Activated B cell treated with CpG ODN at 0.5 μM for 24 hours (primary cell): ENCODE measurements at regions not wholly inside any gene's neighbourhood (a gene's known extent, or its start where the extent isn't known, plus 50 kb on each side); places are given as distances from the start of the nearest gene placed in this dataset.

Experiments
- ATAC-seq: fragments of 200-7000 bp; cut with Tn5 transposase; one replicate; pipeline ENCODE4 v1.10.0; 2021; ENCODE audit warnings: low read depth, mild to moderate bottlenecking, moderate library complexity
- CTCF ChIA-PET: fragments of 350-600 bp; sonication (Branson Sonifier 250); formaldehyde crosslinking; loops from one replicate; lab custom pipeline; 2021; ENCODE audit warnings: antibody characterized with exemption; lab: Charles Lee
- POLR2A ChIA-PET: fragments of 350-600 bp; sonication (Branson Sonifier 250); formaldehyde crosslinking; loops from one replicate; lab custom pipeline; 2021; ENCODE audit warnings: antibody characterized with exemption; lab: Charles Lee
- DNase-seq: peaks from one replicate; pipeline ENCODE4 v3.0.0; 2022
- H3K27ac Mint-ChIP-seq: one replicate; pipeline ENCODE4 v1.8.0; 2020; ENCODE audit warnings: mixed read lengths
- H3K27me3 Mint-ChIP-seq: one replicate; pipeline ENCODE4 v1.8.0; 2021; ENCODE audit warnings: mixed read lengths
- H3K36me3 Mint-ChIP-seq: one replicate; pipeline ENCODE4 v1.8.0; 2021; ENCODE audit warnings: low read depth, mixed read lengths
- H3K4me1 Mint-ChIP-seq: one replicate; pipeline ENCODE4 v1.8.0; 2021; ENCODE audit warnings: mixed read lengths
- H3K4me3 Mint-ChIP-seq: one replicate; pipeline ENCODE4 v1.8.0; 2020; ENCODE audit warnings: mild to moderate bottlenecking, mixed read lengths
- H3K9me3 Mint-ChIP-seq: one replicate; pipeline ENCODE4 v1.8.0; 2020; ENCODE audit warnings: mixed read lengths
- CTCF ChIP-seq: fragments of 200-600 bp; IDR thresholded peaks from one replicate; pipeline ENCODE4 v1.8.0; 2022; ENCODE audit warnings: antibody characterized with exemption, mild to moderate bottlenecking
- intact Hi-C: fragments of 100-400 bp; cut with micrococcal nuclease; formaldehyde crosslinking; loops from one replicate; pipeline ENCODE4 v1.15.1; 2024

DNA sequence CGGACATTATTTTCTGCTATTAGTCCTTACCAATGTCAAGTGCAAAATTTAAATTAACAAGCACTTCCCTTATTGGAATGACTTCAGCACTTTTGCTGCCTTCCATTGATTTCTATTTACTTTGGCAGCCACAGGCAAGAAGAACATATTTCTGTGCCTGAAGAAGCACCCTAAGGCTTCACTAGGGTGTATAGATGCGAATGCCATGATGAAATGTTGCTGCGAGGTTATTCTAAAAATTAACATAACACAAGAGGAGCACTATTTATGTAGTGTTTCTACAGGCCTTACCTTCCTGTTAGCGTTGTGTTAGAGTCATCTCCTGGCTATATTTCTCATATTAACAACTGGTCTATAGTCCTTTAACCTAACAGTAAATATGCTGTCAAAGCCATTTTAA is 365.0 kb upstream of the HNRNPA3 start:
- H3K27me3 Mint-ChIP-seq, result peaks cover 4% of the 10 kb centered on the region
- CTCF ChIA-PET, result no interaction called here
- intact Hi-C loops, result no loop called here
- POLR2A ChIA-PET, result no interaction called here
- H3K9me3 Mint-ChIP-seq, result no peaks in the 10 kb centered on the region
- no peak overlapping the region for H3K27ac Mint-ChIP-seq
- ATAC-seq (no peak), DNase-seq (no peak)
- H3K36me3 Mint-ChIP-seq, result no peaks in the 10 kb centered on the region
- H3K4me1 Mint-ChIP-seq, result no peaks in the 10 kb centered on the region
- TF ChIP-seq CTCF, result no peak
- no peak overlapping the region for H3K4me3 Mint-ChIP-seq

GRCh38 chr2:176848844-176849243 is 363.8 kb upstream of the HNRNPA3 start:
- Mint-ChIP-seq H3K27me3 (peaks cover 4% of the 10 kb centered on the region), H3K4me1 (no peaks in the 10 kb centered on the region), H3K4me3 (no peak overlapping the region), H3K9me3 (no peaks in the 10 kb centered on the region), H3K36me3 (no peaks in the 10 kb centered on the region), H3K27ac (no peak overlapping the region)
- CTCF ChIA-PET, result no interaction called here
- no peak for DNase-seq
- ATAC-seq, result no peak
- POLR2A ChIA-PET, result no interaction called here
- intact Hi-C loops, result no loop called here
- no peak for TF ChIP-seq CTCF

DNA sequence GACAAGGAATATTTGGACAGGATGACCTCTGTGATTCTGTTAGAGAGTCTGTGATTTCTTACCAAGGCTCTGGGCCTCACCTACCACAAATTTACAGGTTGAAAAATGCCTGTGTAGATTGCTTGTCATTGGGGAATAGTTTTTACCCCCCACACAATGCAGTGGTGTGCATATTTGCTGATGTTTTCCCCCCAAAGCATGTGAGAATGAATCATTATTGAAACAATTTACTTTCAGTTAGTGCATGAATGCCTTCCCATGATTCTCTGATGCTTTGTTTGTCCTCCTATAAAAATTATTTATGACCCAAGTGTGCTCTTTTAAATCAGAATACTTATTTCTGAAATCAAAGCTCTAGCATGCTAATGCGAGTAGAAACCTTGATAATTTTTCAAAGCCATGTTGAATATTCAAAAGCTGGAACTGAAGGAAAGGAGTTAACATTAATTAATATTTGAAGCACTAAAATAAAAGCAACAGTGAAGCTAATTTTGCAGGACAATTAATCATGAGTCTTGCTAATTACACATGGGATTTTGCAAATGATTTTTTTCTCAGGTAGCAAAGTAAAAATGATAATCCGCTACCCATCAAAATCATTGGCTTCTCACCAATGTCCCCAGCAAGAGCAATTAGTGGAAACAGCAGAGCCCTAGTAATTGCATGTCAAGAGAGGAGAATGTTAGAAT is 361.2 kb upstream of the HNRNPA3 start:
- ATAC-seq, result no peak
- Mint-ChIP-seq H3K4me3 (no peak overlapping the region), H3K4me1 (no peaks in the 10 kb centered on the region), H3K9me3 (no peaks in the 10 kb centered on the region), H3K27me3 (peaks cover under 1% of the 10 kb centered on the region), H3K36me3 (no peaks in the 10 kb centered on the region), H3K27ac (no peak overlapping the region)
- no peak for TF ChIP-seq CTCF
- CTCF ChIA-PET, result no interaction called here
- POLR2A ChIA-PET, result no interaction called here
- no peak for DNase-seq
- intact Hi-C loops, result no loop called here

GRCh38 chr2:176851889-176852483 is 360.6 kb upstream of the HNRNPA3 start:
- H3K36me3 Mint-ChIP-seq, result no peaks in the 10 kb centered on the region
- no peaks in the 10 kb centered on the region for H3K4me1 Mint-ChIP-seq
- H3K4me3 Mint-ChIP-seq, result no peak overlapping the region
- TF ChIP-seq CTCF, result no peak
- no peaks in the 10 kb centered on the region for H3K9me3 Mint-ChIP-seq
- intact Hi-C loops, result no loop called here
- no peak overlapping the region for H3K27ac Mint-ChIP-seq
- DNase-seq, result no peak
- POLR2A ChIA-PET, result no interaction called here
- no peaks in the 10 kb centered on the region for H3K27me3 Mint-ChIP-seq
- no peak for ATAC-seq
- CTCF ChIA-PET, result no interaction called here

- H3K4me1 Mint-ChIP-seq, result no peaks in the 10 kb centered on the region
Measured at GRCh38 chr2:176852667-176853066, 359.9 kb upstream of the HNRNPA3 start.

More at GRCh38 chr2:176852667-176853066, 359.9 kb upstream of the HNRNPA3 start:
- Mint-ChIP-seq H3K36me3 (no peaks in the 10 kb centered on the region), H3K27me3 (no peaks in the 10 kb centered on the region), H3K9me3 (no peaks in the 10 kb centered on the region), H3K27ac (no peak overlapping the region), H3K4me3 (no peak overlapping the region)
- DNase-seq (no peak), ATAC-seq (no peak)
- POLR2A ChIA-PET, result no interaction called here
- intact Hi-C loops, result no loop called here
- CTCF ChIA-PET, result no interaction called here
- TF ChIP-seq CTCF, result no peak
